ENCODE measurements at regions not wholly inside any gene's neighbourhood (a gene's known extent, or its start where the extent isn't known, plus 50 kb on each side); places are given as distances from the start of the nearest gene placed in this dataset.

DNA sequence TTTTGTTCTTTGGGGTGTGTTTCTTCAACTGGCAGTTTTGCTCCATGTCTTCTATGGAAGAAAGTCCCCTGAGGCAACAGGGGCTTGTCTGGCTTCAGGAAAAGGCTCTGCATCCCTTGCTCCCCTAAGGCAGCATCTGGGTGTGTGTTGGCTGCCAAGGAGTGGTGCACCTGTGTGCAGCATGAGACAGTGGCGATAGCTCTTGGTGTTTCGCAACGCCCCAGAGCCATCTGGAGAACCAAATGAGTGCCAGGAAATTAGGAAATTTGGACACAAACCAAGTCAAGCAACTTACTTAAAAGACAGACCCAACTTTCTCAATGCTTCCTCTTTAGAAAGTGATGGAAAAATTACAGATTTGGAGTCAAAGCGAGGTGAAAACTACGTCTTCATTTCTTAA, 1044.4 kb upstream of the CNTNAP5 start:
- H3K4me3 ChIP-seq (ENCODE audit: low read length in 2 of 2), result no peak overlapping the region
- no peak overlapping the region for H3K27ac ChIP-seq (ENCODE audit: low read length)

DNA sequence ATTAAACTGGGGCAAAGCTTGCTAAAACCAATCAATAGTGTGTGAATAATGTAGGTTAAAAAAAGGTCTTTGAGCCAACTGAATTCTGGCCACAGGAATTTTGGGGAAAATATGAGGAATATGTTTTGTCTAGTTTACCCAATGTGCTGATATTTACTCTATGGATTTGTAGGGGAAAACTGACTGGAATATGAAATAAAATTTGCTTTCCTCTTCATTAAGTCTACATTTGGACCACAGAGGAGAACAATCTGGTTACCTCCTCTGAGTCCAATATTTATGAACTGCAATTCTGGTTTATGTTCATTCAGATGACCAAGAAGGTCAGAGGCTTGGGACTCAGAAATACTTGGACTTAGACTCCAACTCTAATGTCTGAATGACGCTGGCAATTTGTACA, 1042.2 kb upstream of the CNTNAP5 start:
- no peak overlapping the region for H3K4me3 ChIP-seq (ENCODE audit: low read length in 2 of 2)
- no peak overlapping the region for H3K9ac ChIP-seq (ENCODE audit: low read length in 2 of 2)
- no peaks in the 10 kb centered on the region for H3K4me1 ChIP-seq (ENCODE audit: control insufficient read depth, insufficient read depth, low read length)
- no peaks in the 10 kb centered on the region for H3K9me3 ChIP-seq (ENCODE audit: control insufficient read depth in 2 of 2, low read length in 2 of 2)
- no peaks in the 10 kb centered on the region for H3K36me3 ChIP-seq (ENCODE audit: control insufficient read depth in 2 of 2, insufficient read depth in 2 of 2, low read length in 2 of 2)
- H3K27ac ChIP-seq (ENCODE audit: low read length), result no peak overlapping the region
- H3K27me3 ChIP-seq (ENCODE audit: control insufficient read depth in 1 of 2, insufficient read depth in 2 of 2, low read length in 2 of 2), result no peaks in the 10 kb centered on the region

More for the DNA sequence above, 1044.4 kb upstream of the CNTNAP5 start:
- no peaks in the 10 kb centered on the region for H3K36me3 ChIP-seq (ENCODE audit: control insufficient read depth in 2 of 2, insufficient read depth in 2 of 2, low read length in 2 of 2)
- no peaks in the 10 kb centered on the region for H3K9me3 ChIP-seq (ENCODE audit: control insufficient read depth in 2 of 2, low read length in 2 of 2)
- H3K9ac ChIP-seq (ENCODE audit: low read length in 2 of 2), result no peak overlapping the region
- no peaks in the 10 kb centered on the region for H3K27me3 ChIP-seq (ENCODE audit: control insufficient read depth in 1 of 2, insufficient read depth in 2 of 2, low read length in 2 of 2)
- H3K4me1 ChIP-seq (ENCODE audit: control insufficient read depth, insufficient read depth, low read length), result no peaks in the 10 kb centered on the region

DNA sequence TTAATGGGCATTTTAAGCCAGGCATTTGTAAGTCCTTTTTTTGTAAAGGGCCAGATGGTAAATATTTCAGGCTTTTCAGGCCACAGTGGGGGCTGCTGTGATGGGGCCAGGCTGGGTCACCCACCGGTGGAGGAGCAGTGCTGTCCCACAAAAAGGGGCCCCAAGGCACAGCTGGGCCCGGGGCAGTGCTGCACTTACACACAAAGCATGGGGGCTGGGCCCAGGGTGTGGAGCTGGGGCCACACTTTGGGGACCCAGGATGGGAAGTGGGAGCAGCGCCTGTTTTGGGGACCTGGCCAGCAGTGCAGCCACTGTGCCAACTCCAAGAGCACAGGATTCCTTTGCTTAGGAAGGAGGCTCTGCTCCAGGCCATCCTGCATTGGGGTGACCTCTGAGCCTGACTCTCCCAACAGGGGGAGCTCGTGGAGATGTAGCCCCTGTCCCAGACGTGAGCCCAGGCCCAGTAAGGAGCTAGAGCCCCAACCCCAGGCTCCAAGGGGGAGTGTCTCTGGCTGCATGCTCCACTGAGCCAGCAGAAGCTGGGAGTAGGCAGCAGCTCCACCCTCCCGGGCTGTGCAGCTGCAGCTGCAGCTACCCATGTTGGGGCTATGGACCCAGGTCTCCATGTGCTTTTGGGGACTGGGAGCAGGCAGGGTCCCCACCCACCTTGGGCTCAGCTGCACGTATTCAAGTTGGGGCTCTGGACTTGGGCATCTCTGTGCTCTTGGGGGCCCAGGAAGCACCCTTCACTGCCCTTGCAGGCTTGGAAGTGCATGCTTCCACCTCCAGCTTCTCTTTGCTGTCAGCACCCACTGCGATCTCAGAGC, 1036.5 kb upstream of the CNTNAP5 start:
- no peaks in the 10 kb centered on the region for H3K4me1 ChIP-seq (ENCODE audit: control insufficient read depth, insufficient read depth, low read length)
- no peaks in the 10 kb centered on the region for H3K36me3 ChIP-seq (ENCODE audit: control insufficient read depth in 2 of 2, insufficient read depth in 2 of 2, low read length in 2 of 2)

DNA sequence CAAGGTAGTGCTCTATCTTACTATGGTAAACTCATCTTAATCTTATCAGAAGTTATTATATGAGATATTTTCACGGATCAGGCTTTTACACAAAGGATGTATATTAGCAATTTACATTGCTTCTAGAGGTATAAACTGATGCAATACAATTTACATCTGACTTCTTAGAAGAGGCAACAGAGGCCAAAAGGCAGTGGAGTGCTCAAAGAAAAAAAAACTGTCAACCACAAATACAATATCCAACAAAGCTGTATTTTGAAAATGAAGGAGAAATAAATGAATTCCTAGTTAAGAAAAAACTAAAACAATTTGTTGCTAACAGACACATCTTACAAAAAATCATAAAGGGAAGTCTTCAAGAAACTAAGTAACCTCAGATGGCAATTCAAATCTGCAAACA, 1031.5 kb upstream of the CNTNAP5 start:
- Histone ChIP-seq H3K27me3 (ENCODE audit: control insufficient read depth in 1 of 2, insufficient read depth in 2 of 2, low read length in 2 of 2) (no peaks in the 10 kb centered on the region), H3K4me1 (ENCODE audit: control insufficient read depth, insufficient read depth, low read length) (no peaks in the 10 kb centered on the region), H3K9ac (ENCODE audit: low read length in 2 of 2) (no peak overlapping the region), H3K27ac (ENCODE audit: low read length) (no peak overlapping the region), H3K4me3 (ENCODE audit: low read length in 2 of 2) (no peak overlapping the region), H3K36me3 (ENCODE audit: control insufficient read depth in 2 of 2, insufficient read depth in 2 of 2, low read length in 2 of 2) (no peaks in the 10 kb centered on the region), H3K9me3 (ENCODE audit: control insufficient read depth in 2 of 2, low read length in 2 of 2) (no peaks in the 10 kb centered on the region)

More for the DNA sequence above, 1036.5 kb upstream of the CNTNAP5 start:
- H3K27ac ChIP-seq (ENCODE audit: low read length), result no peak overlapping the region
- no peak overlapping the region for H3K4me3 ChIP-seq (ENCODE audit: low read length in 2 of 2)
- no peaks in the 10 kb centered on the region for H3K9me3 ChIP-seq (ENCODE audit: control insufficient read depth in 2 of 2, low read length in 2 of 2)
- no peaks in the 10 kb centered on the region for H3K27me3 ChIP-seq (ENCODE audit: control insufficient read depth in 1 of 2, insufficient read depth in 2 of 2, low read length in 2 of 2)
- no peak overlapping the region for H3K9ac ChIP-seq (ENCODE audit: low read length in 2 of 2)

DNA sequence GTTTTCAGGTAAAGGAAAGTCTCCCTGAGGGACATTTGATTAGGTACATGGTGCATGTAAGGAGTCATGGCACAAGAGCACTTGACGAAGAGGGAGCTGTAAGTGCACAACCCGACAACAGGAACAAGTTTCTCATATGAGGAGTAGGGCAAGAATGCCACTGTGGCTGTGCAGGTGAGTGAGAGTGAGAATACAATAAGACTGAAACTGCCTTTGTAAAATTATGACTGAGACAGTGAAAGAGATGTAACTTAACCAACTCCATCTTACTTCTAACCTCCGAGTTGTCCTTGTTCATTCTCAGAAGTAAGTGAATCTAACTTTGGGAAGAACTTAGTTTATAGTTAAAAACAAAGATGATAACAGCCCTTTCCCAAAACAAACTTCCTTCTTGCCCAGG, 1025.8 kb upstream of the CNTNAP5 start:
- no peaks in the 10 kb centered on the region for H3K4me1 ChIP-seq (ENCODE audit: control insufficient read depth, insufficient read depth, low read length)
- H3K27me3 ChIP-seq (ENCODE audit: control insufficient read depth in 1 of 2, insufficient read depth in 2 of 2, low read length in 2 of 2), result no peaks in the 10 kb centered on the region
- H3K36me3 ChIP-seq (ENCODE audit: control insufficient read depth in 2 of 2, insufficient read depth in 2 of 2, low read length in 2 of 2), result no peaks in the 10 kb centered on the region
- H3K9ac ChIP-seq (ENCODE audit: low read length in 2 of 2), result no peak overlapping the region
- no peaks in the 10 kb centered on the region for H3K9me3 ChIP-seq (ENCODE audit: control insufficient read depth in 2 of 2, low read length in 2 of 2)
- H3K27ac ChIP-seq (ENCODE audit: low read length), result no peak overlapping the region
- no peak overlapping the region for H3K4me3 ChIP-seq (ENCODE audit: low read length in 2 of 2)

DNA sequence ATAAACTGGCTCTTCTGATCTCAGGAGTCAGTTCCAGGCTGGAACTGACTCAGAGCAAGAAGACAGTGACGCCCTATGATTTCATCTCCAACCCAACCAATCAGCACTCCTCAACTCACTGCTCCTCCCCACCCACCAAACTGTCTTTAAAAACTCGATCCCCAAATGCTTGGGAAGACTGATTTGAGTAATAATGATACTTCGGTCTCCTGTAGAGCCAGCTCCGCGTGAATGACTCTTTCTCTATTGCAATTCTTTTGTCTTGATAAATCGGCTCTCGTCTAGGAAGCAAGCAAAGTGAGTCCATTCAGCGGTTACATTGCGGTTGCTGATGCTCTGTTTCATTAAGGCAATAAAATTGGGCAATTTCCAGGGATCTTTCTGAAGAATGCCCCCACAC, 1025.3 kb upstream of the CNTNAP5 start:
- H3K27ac ChIP-seq (ENCODE audit: low read length), result no peak overlapping the region
- H3K4me3 ChIP-seq (ENCODE audit: low read length in 2 of 2), result no peak overlapping the region
- no peak overlapping the region for H3K9ac ChIP-seq (ENCODE audit: low read length in 2 of 2)
- H3K27me3 ChIP-seq (ENCODE audit: control insufficient read depth in 1 of 2, insufficient read depth in 2 of 2, low read length in 2 of 2), result no peaks in the 10 kb centered on the region
- no peaks in the 10 kb centered on the region for H3K36me3 ChIP-seq (ENCODE audit: control insufficient read depth in 2 of 2, insufficient read depth in 2 of 2, low read length in 2 of 2)
- H3K9me3 ChIP-seq (ENCODE audit: control insufficient read depth in 2 of 2, low read length in 2 of 2), result no peaks in the 10 kb centered on the region
- H3K4me1 ChIP-seq (ENCODE audit: control insufficient read depth, insufficient read depth, low read length), result no peaks in the 10 kb centered on the region

DNA sequence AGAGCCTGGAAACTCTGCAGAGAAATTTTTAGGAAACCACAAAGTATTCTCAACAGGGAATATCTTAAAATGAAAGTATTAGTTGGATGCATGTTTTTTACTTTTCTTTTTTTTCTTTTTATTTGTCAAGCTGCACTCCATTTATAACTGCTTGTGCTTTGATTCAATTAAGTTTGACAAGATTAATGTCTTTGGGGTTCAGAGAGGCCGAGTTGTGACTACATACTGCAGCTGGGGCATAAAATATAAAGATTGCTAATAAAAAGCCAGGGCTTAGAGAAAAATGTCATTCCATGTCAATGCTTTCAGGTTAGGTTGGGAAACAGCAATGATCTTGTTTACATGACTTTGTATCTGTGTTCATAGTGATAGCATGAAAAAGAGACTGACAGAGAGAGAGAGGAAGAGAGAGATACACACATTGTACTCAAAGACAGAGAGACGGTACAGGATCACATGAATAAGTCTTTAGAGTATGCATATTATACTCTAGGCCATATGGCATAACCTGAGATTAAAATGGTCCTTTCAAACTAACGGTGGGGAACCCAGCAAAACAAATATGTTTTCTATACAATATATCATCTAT, 1022.3 kb upstream of the CNTNAP5 start:
- Histone ChIP-seq H3K4me3 (ENCODE audit: low read length in 2 of 2) (no peak overlapping the region), H3K27ac (ENCODE audit: low read length) (no peak overlapping the region), H3K4me1 (ENCODE audit: control insufficient read depth, insufficient read depth, low read length) (no peaks in the 10 kb centered on the region), H3K9ac (ENCODE audit: low read length in 2 of 2) (no peak overlapping the region), H3K27me3 (ENCODE audit: control insufficient read depth in 1 of 2, insufficient read depth in 2 of 2, low read length in 2 of 2) (no peaks in the 10 kb centered on the region), H3K36me3 (ENCODE audit: control insufficient read depth in 2 of 2, insufficient read depth in 2 of 2, low read length in 2 of 2) (no peaks in the 10 kb centered on the region), H3K9me3 (ENCODE audit: control insufficient read depth in 2 of 2, low read length in 2 of 2) (no peaks in the 10 kb centered on the region)

DNA sequence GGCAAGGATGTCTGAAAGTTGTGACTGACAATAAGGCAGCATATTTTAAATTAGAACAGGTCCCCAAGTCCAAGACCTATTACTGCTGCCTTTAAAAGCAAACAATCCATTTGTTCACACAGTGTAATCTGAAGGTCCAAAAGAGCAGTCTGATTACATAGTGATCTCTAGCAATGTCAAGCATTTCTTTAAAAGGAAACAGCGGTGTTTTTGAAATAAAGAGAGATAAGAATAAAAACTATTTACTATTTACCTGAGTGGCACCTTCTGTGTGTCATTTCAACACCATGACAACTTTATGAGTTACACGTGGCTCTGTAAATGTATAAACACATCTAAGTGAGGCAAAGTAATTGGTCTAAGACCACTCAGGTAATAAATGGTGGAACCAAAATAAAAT, 1009.9 kb upstream of the CNTNAP5 start:
- Histone ChIP-seq H3K27ac (ENCODE audit: low read length) (no peak overlapping the region), H3K36me3 (ENCODE audit: control insufficient read depth in 2 of 2, insufficient read depth in 2 of 2, low read length in 2 of 2) (no peaks in the 10 kb centered on the region), H3K4me3 (ENCODE audit: low read length in 2 of 2) (no peak overlapping the region), H3K27me3 (ENCODE audit: control insufficient read depth in 1 of 2, insufficient read depth in 2 of 2, low read length in 2 of 2) (no peaks in the 10 kb centered on the region), H3K9ac (ENCODE audit: low read length in 2 of 2) (no peak overlapping the region), H3K9me3 (ENCODE audit: control insufficient read depth in 2 of 2, low read length in 2 of 2) (no peaks in the 10 kb centered on the region), H3K4me1 (ENCODE audit: control insufficient read depth, insufficient read depth, low read length) (no peaks in the 10 kb centered on the region)

DNA sequence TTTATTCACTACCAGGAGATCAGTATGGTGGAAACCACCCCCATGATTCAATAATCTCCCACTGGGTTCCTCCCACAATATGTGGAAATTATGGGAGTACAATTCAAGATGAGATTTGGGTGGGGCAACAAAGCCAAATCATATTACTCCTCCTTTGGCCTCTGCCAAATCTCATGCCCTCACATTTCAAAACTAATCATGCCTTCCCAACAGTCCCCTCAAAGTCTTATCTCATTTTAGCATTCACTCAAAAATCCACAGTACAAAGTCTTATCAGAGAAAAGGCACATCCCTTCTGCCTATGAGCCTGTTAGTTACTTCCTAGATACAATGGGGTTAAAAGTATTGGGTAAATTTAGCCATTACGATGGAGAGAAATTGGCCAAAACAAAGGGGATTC, 989.5 kb upstream of the CNTNAP5 start:
- Histone ChIP-seq H3K27ac (ENCODE audit: low read length) (no peak overlapping the region), H3K9me3 (ENCODE audit: control insufficient read depth in 2 of 2, low read length in 2 of 2) (peaks cover 0 to 3% of the 10 kb centered on the region in 2 donors), H3K36me3 (ENCODE audit: control insufficient read depth in 2 of 2, insufficient read depth in 2 of 2, low read length in 2 of 2) (no peaks in the 10 kb centered on the region), H3K27me3 (ENCODE audit: control insufficient read depth in 1 of 2, insufficient read depth in 2 of 2, low read length in 2 of 2) (no peaks in the 10 kb centered on the region), H3K9ac (ENCODE audit: low read length in 2 of 2) (no peak overlapping the region), H3K4me1 (ENCODE audit: control insufficient read depth, insufficient read depth, low read length) (no peaks in the 10 kb centered on the region), H3K4me3 (ENCODE audit: low read length in 2 of 2) (no peak overlapping the region)

DNA sequence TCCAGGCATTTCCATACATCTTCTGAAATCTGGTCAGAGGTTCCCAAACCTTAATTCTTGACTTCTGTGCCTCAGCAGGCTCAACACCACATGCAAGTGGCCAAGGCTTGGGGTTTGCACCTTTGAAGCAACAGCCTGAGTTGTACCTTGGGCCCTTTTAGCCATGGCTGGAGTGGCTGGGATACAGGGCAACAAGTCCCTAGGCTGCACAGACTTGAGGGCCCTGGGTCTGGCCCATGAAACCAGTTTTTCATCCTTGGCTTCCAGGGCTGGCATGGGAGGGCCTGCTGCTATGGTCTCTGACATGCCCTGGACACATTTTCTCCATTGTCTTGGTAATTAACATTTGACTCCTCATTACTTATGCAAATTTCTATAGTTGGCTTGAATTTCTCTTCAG, 988.8 kb upstream of the CNTNAP5 start:
- Histone ChIP-seq H3K4me1 (ENCODE audit: control insufficient read depth, insufficient read depth, low read length) (no peaks in the 10 kb centered on the region), H3K27ac (ENCODE audit: low read length) (no peak overlapping the region), H3K4me3 (ENCODE audit: low read length in 2 of 2) (no peak overlapping the region), H3K9me3 (ENCODE audit: control insufficient read depth in 2 of 2, low read length in 2 of 2) (peaks cover 0 to 3% of the 10 kb centered on the region in 2 donors), H3K27me3 (ENCODE audit: control insufficient read depth in 1 of 2, insufficient read depth in 2 of 2, low read length in 2 of 2) (no peaks in the 10 kb centered on the region), H3K36me3 (ENCODE audit: control insufficient read depth in 2 of 2, insufficient read depth in 2 of 2, low read length in 2 of 2) (no peaks in the 10 kb centered on the region), H3K9ac (ENCODE audit: low read length in 2 of 2) (no peak overlapping the region)

DNA sequence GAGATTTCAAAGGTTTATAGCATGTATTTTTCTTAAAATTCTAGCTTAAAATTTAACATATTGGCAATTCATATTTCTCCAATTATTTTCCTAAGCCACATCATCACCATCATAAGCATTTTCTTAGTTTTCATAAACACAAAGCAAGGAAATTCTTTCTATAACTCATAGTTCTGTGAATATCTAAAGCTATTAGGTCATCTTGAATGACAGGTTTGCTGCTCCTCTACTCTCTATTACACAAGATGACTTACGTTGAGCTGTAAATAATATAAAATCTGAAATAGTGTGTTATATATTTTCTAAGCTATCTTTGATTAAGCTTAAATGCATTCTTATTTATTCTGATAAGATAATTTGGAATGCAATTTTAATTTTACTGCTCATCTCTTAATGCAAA, 984.6 kb upstream of the CNTNAP5 start:
- H3K9ac ChIP-seq (ENCODE audit: low read length in 2 of 2), result no peak overlapping the region
- H3K27me3 ChIP-seq (ENCODE audit: control insufficient read depth in 1 of 2, insufficient read depth in 2 of 2, low read length in 2 of 2), result no peaks in the 10 kb centered on the region
- no peaks in the 10 kb centered on the region for H3K4me1 ChIP-seq (ENCODE audit: control insufficient read depth, insufficient read depth, low read length)

More for the DNA sequence above, 984.6 kb upstream of the CNTNAP5 start:
- Histone ChIP-seq H3K36me3 (ENCODE audit: control insufficient read depth in 2 of 2, insufficient read depth in 2 of 2, low read length in 2 of 2) (no peaks in the 10 kb centered on the region), H3K27ac (ENCODE audit: low read length) (no peak overlapping the region), H3K9me3 (ENCODE audit: control insufficient read depth in 2 of 2, low read length in 2 of 2) (peaks cover 0 to 3% of the 10 kb centered on the region in 2 donors), H3K4me3 (ENCODE audit: low read length in 2 of 2) (no peak overlapping the region)

All from stomach smooth muscle (tissue), 2 donors.